ENCODE measurements at regions not wholly inside any gene's neighbourhood (a gene's known extent, or its start where the extent isn't known, plus 50 kb on each side); places are given as distances from the start of the nearest gene placed in this dataset.

DNA sequence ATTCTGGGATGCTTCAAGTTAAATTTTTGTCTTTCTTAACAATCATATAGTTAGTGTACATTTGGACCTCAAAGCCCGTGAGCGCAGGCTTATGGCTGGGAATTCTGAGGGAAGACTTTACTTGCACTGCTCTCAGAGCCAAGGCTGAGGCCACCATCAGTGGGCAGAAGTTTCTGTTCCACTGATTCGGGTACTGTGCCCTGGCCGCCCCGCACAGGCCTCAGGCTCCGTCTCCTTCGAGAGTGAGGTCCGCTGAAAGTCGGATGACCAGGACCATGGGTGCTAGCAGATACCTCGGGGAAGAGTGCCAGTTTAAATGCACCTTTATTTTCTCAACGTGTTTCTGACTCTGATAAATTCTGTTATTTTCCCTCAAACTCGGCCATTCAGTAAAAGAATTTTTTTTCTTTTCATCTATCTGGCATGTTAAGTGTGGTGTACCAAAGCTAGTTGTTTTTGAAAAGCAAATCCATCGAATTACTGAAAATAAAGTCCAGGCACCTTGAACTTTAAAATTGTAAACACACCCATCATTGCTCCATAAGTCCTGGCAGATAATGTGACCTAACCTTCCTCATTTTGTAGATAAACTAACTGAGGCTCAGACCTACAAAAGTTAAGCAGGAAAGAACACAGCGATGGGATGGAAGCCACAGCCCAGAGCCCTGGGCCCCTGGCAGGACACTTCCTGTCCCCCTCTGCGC is 126.7 kb downstream of the SOX1 start:
- TF ChIP-seq CTCF (IDR thresholded peaks at IDR 0.05) (no peak), POLR2A (IDR thresholded peaks at IDR 0.05) (no peak)
